Activated CD8-positive, alpha-beta T cell treated with anti-CD3 and anti-CD28 coated beads for 36 hours (primary cell): ENCODE measurements at regions not wholly inside any gene's neighbourhood (a gene's known extent, or its start where the extent isn't known, plus 50 kb on each side); places are given as distances from the start of the nearest gene placed in this dataset.

ENCODE experiments used
- ATAC-seq: fragments of 200-7000 bp; cut with Tn5 transposase; one replicate; pipeline ENCODE4 v1.10.0; 2021; ENCODE audit warnings: mild to moderate bottlenecking, moderate library complexity
- CTCF ChIA-PET: fragments of 350-600 bp; sonication (Branson Sonifier 250); formaldehyde crosslinking; loops from one replicate; lab custom pipeline; 2021; ENCODE audit warnings: antibody characterized with exemption; lab: Charles Lee
- POLR2A ChIA-PET: fragments of 350-600 bp; sonication (Branson Sonifier 250); formaldehyde crosslinking; loops from one replicate; lab custom pipeline; 2021; ENCODE audit warnings: antibody characterized with exemption; lab: Charles Lee
- DNase-seq: peaks from one replicate; pipeline ENCODE4 v3.0.0-alpha.2; 2020
- H3K27ac Mint-ChIP-seq: one replicate; pipeline ENCODE4 v1.8.0; 2021; ENCODE audit warnings: mild to moderate bottlenecking, mixed read lengths
- H3K27me3 Mint-ChIP-seq: one replicate; pipeline ENCODE4 v1.8.0; 2021; ENCODE audit warnings: mixed read lengths
- H3K36me3 Mint-ChIP-seq: one replicate; pipeline ENCODE4 v1.8.0; 2021; ENCODE audit warnings: low read depth, mixed read lengths
- H3K4me1 Mint-ChIP-seq: one replicate; pipeline ENCODE4 v1.8.0; 2021; ENCODE audit warnings: low read depth, mixed read lengths
- H3K4me3 Mint-ChIP-seq: one replicate; pipeline ENCODE4 v1.8.0; 2021; ENCODE audit warnings: mild to moderate bottlenecking, moderate library complexity, mixed read lengths
- H3K9me3 Mint-ChIP-seq: one replicate; pipeline ENCODE4 v1.8.0; 2021; ENCODE audit warnings: mixed read lengths
- CTCF ChIP-seq: fragments of 200-600 bp; IDR thresholded peaks from one replicate; pipeline ENCODE4 v1.8.0; 2022; ENCODE audit warnings: antibody characterized with exemption, mild to moderate bottlenecking
- intact Hi-C: fragments of 100-400 bp; cut with micrococcal nuclease; formaldehyde crosslinking; loops from one replicate; pipeline ENCODE4 v1.10.0; 2022

GRCh38 chr11:26860091-26860780, 133.7 kb upstream of the FIBIN start:
- no peak for DNase-seq
- ATAC-seq = no peak
- H3K27me3 Mint-ChIP-seq = no peaks in the 10 kb centered on the region
- no peak for TF ChIP-seq CTCF
- H3K4me3 Mint-ChIP-seq = no peak overlapping the region
- intact Hi-C loops = no loop called here
- H3K4me1 Mint-ChIP-seq = no peaks in the 10 kb centered on the region
- ChIA-PET POLR2A (no interaction called here), CTCF (no interaction called here)
- no peaks in the 10 kb centered on the region for H3K36me3 Mint-ChIP-seq
- peaks cover 4% of the 10 kb centered on the region for H3K9me3 Mint-ChIP-seq
- no peak overlapping the region for H3K27ac Mint-ChIP-seq

GRCh38 chr11:26860895-26861294, 133.0 kb upstream of the FIBIN start:
- Mint-ChIP-seq H3K4me3 (no peak overlapping the region), H3K4me1 (no peaks in the 10 kb centered on the region), H3K27me3 (no peaks in the 10 kb centered on the region), H3K36me3 (no peaks in the 10 kb centered on the region), H3K9me3 (peaks cover 4% of the 10 kb centered on the region), H3K27ac (no peak overlapping the region)
- ChIA-PET CTCF (no interaction called here), POLR2A (no interaction called here)
- ATAC-seq (no peak), DNase-seq (no peak)
- no peak for TF ChIP-seq CTCF
- intact Hi-C loops = no loop called here

- Mint-ChIP-seq H3K4me3 (no peak overlapping the region), H3K36me3 (no peaks in the 10 kb centered on the region), H3K27ac (no peak overlapping the region), H3K27me3 (no peaks in the 10 kb centered on the region), H3K9me3 (peaks cover 5% of the 10 kb centered on the region), H3K4me1 (no peaks in the 10 kb centered on the region)
- intact Hi-C loops = no loop called here
- no peak for TF ChIP-seq CTCF
- DNase-seq (no peak), ATAC-seq (no peak)
- CTCF ChIA-PET = no interaction called here
- POLR2A ChIA-PET = no interaction called here
Measured at GRCh38 chr11:26862801-26863200, 131.1 kb upstream of the FIBIN start.

GRCh38 chr11:26865703-26866102, 128.2 kb upstream of the FIBIN start:
- ChIA-PET POLR2A (no interaction called here), CTCF (no interaction called here)
- intact Hi-C loops = no loop called here
- Mint-ChIP-seq H3K36me3 (no peaks in the 10 kb centered on the region), H3K27ac (no peak overlapping the region), H3K27me3 (no peaks in the 10 kb centered on the region), H3K4me3 (no peak overlapping the region), H3K9me3 (peaks cover 11% of the 10 kb centered on the region), H3K4me1 (no peaks in the 10 kb centered on the region)
- DNase-seq (no peak), ATAC-seq (no peak)
- TF ChIP-seq CTCF = no peak

- Mint-ChIP-seq H3K27ac (no peak overlapping the region), H3K27me3 (no peaks in the 10 kb centered on the region), H3K36me3 (no peaks in the 10 kb centered on the region), H3K4me1 (no peaks in the 10 kb centered on the region), H3K4me3 (no peak overlapping the region), H3K9me3 (peaks cover 16% of the 10 kb centered on the region)
- intact Hi-C loops = no loop called here
- TF ChIP-seq CTCF = no peak
- CTCF ChIA-PET = no interaction called here
- no peak for DNase-seq
- POLR2A ChIA-PET = no interaction called here
- ATAC-seq = no peak
Measured at GRCh38 chr11:26867286-26867685, 126.6 kb upstream of the FIBIN start.
